GM21786 (cell line): ENCODE measurements at regions not wholly inside any gene's neighbourhood (a gene's known extent, or its start where the extent isn't known, plus 50 kb on each side); places are given as distances from the start of the nearest gene placed in this dataset.
"Not testable (repeated sequence)": the region's sequence is repeated elsewhere in the genome, so short reads cannot be mapped to it uniquely, and the experiment has no call there.

Experiments
- ATAC-seq: cut with Tn5 transposase; IDR thresholded peaks from one replicate; pipeline ENCODE4 v1.9.1; 2021; ENCODE audit not compliant: unreplicated experiment

GRCh38 chr3:26252001-26252400 lies 370.6 kb upstream of the LRRC3B start:
- ATAC-seq = no peak

DNA sequence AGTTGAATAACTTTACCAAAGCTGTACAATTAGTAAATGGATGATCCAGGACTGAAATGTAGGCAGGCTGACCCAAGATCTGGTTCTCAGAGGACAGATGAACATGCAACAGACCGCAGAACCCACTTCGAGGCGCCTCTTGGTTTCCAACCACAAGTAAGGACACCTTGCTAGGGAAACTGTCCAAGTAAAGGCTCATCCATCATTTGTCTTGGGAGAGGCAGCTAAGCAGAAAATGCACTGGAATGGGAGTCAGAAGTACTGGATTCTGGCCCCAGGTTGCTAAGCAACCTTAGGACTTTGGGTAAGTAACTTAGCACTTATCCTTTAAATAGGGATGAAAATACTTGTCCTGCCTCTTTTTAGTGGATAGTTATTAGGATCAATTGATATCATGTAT lies 366.3 kb upstream of the LRRC3B start:
- ATAC-seq = no peak

DNA sequence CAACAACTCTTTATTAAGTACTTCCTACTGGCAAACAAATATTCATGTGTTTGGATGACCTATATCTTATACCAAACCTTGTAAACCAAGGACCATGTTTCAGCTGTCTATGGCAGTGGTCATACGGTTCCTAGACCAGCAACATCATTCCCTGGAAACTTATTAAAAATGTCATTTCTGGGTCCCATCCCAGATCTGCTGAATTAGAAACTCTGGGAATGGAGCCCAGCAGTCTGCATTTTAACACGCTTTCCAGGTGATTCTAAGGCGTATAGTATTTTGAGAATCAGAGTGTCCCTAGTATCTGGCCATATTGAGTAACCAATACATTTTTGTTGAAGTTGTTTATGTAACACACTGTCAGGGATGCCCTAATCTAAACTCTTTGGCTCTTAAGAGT lies 363.4 kb upstream of the LRRC3B start:
- ATAC-seq = no peak

GRCh38 chr3:26260139-26260538 lies 362.4 kb upstream of the LRRC3B start:
- ATAC-seq = no peak

DNA sequence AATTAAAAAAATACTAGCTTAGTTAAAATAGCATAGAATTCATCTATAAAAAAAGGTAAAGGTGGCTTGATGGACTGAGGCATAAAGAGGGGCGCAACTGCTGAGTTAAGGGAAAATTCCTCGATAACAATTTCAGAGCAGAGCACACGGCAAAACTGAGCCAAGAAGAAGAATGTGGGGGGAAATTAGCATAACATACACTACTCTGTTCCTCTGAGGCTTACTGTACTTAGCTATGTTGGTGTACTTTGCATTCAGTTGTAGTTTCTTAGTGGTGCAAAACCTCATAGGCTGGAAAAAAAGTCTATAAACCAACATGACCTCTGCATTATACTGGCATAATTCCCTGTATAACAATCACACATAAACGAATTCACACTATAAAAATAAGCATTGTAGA lies 357.9 kb upstream of the LRRC3B start:
- no peak for ATAC-seq

- ATAC-seq = no peak
These were observed 350.7 kb upstream of the LRRC3B start for GRCh38 chr3:26271848-26272247.

DNA sequence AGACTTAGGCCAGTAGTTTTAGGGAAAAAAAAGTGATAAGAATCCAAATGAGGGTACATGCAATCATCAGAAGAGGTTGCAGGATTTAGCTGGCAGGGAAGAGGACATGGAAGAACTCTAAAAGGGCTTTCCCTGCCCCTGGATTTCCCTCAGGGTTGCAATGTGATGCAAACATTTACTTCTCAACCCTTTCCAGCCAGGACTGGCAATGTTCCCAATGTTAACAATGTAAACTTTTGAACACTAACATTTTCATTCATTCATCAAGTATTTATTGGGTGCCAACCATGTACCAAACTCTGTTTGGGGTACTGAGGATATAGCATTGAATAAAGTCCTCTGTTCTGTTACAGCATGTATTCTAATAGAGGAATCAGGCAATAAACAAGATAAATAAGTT lies 349.4 kb upstream of the LRRC3B start:
- ATAC-seq = no peak

GRCh38 chr3:26279091-26279490 lies 343.5 kb upstream of the LRRC3B start:
- no peak for ATAC-seq

- ATAC-seq = no peak
These were observed 342.1 kb upstream of the LRRC3B start for GRCh38 chr3:26280517-26280916.

DNA sequence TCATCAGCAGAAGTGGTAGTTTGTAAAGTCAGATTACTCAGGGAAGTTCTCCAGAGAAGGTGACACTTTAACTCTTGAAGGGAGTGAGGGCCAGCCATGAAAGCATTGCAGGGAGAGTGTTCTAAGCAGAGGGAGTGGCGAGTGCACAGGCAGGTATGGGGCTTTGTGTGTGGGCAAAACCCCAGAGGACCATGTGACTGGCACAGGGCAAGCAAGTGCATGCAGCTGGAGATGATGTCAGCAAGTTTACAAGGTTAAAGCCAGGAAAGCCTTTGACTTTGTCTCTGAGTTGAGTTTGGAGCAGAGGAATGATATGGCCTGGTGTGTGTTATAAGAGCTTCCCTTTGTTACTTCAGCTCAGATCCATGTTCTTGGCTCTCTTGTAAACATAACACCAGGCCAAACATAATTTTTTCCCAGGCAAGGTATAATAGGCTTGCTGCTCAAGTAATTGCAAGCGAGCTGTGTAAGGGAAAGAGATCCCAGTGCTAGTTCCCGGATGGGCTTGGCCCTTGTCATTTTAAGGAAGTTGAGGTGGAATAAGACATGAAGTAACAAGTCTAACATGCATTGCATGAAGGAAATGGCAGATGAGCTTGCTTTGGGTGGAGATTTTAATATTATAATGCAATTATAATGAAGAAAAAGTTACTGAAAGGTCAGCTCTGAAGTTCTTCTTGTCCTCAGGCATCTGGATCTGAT lies 341.1 kb upstream of the LRRC3B start:
- no peak for ATAC-seq

- not testable (repeated sequence) for ATAC-seq
These were observed 338.1 kb upstream of the LRRC3B start for GRCh38 chr3:26284503-26284902.

GRCh38 chr3:26291840-26292239 lies 330.7 kb upstream of the LRRC3B start:
- ATAC-seq = no peak

GRCh38 chr3:26292780-26293179 lies 329.8 kb upstream of the LRRC3B start:
- no peak for ATAC-seq

DNA sequence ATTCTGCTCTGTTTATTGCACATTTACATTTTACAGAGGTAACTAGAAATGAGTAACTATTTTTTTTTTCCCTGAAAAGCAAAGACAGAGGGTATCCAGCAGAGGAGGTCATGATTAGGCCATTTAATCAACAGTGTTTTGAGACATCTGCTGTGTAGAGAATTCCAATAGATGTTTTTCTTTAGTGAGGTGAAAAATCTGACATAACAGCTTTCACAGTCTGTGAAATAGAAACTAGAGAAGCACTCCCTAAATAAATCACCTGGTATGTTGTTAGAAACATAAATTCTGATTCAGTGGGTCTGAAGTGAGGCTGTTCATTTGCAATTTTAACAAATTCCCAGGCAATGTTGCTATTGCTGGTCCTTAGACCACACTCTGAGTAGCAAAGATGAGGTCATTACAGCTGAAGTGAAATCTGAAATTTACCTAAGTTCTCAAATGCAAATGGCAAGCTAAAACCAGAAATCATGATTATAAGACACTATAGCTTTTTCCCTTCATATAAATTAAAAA lies 329.2 kb upstream of the LRRC3B start:
- ATAC-seq = no peak

- ATAC-seq = no peak
These were observed 315.4 kb upstream of the LRRC3B start for GRCh38 chr3:26307192-26307591.

GRCh38 chr3:26307787-26308186 lies 314.8 kb upstream of the LRRC3B start:
- ATAC-seq = no peak

DNA sequence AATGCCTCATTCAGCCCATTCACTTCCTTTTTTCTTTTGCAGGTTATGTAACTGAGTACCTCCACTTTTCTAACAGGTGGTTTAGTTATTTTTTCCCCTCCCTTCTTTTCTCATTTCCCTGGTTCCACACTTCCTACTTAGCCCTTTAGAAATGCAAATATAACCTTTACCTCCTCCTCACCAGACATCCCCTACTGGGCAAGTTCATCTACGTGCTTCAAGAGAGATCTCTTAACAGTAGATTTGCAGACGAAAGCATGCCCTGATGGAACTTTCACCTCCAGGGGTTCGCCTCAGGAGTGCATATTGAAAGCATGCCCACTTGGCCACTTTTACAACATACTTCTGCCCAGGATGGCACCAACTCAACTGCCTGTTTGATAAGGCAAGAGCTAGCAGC lies 314.1 kb upstream of the LRRC3B start:
- no peak for ATAC-seq

DNA sequence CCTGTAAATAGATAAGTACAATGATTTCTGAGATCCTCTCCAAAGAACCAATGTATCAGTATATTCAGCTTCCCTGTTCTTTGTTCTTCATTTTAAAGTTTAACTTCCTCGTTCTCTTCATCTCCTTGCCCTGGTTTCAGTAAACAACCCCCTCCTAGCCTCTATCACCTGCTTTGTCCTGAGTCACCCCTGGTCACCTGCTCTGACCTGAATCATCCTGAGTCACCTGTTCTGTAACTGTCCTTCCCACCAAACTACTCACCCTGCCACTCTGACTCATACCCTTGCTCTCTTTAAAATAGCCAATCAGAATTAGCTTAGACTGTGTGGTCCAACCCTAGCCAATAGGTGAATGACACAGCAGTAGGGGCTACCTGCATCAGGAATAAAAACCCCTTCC lies 313.0 kb upstream of the LRRC3B start:
- not testable (repeated sequence) for ATAC-seq

- ATAC-seq = no peak
These were observed 309.8 kb upstream of the LRRC3B start for GRCh38 chr3:26312816-26313215.

GRCh38 chr3:26316472-26316871 lies 306.1 kb upstream of the LRRC3B start:
- no peak for ATAC-seq

GRCh38 chr3:26323741-26324140 lies 298.8 kb upstream of the LRRC3B start:
- ATAC-seq = not testable (repeated sequence)

DNA sequence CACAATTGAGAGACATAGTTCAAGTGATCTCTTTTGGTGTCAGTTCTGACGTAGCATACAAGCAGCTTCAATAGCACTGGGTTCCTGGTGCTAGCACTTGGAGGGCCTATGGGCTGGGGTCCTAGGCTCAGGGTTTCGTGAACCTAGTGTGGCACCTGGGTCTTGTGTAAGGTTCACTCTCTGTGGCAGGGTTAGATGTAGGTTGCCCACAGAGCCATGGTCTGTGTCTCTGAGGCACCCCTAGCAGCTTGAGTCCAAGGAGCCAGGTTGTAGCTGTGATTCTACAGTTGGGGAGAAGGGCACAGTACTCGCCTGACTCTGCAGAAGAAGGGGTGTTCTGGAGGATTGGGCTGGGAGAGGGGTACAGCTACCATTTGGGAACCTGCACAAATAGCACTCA lies 282.6 kb upstream of the LRRC3B start:
- ATAC-seq = no peak

DNA sequence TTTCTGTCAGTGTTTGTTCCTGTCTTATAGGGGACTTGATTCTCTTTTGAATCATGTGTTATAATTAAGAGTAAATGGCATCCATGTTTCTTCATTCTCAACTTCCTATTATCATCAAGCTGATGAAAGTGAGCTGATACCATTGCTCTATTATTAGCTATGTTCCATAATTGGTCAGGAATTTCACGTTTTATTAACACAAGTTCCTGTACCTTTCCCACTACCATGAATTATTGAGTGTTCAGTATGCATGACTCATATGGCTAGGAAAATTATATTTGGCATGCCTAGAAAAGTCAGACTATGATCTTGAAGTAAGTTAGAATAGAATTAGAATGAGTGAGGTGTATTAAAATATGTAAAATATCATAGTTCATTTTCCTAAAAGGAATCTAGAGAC lies 278.9 kb upstream of the LRRC3B start:
- ATAC-seq = no peak
